SHP77 treated with DMSO at 0.1 percent for 48 hours (cell line): ENCODE measurements at regions not wholly inside any gene's neighbourhood (a gene's known extent, or its start where the extent isn't known, plus 50 kb on each side); places are given as distances from the start of the nearest gene placed in this dataset.
"Not testable (repeated sequence)": the region's sequence is repeated elsewhere in the genome, so short reads cannot be mapped to it uniquely, and the experiment has no call there.

Experiments
- DNase-seq: peaks from one replicate; lab custom pipeline; 2025; lab: John Stamatoyannopoulos, UW

GRCh38 chr13:80823472-80823871 is 482.5 kb upstream of the SPRY2 start:
- DNase-seq = no peak

- DNase-seq = no peak
These were observed 480.5 kb upstream of the SPRY2 start for GRCh38 chr13:80821466-80821865.

- no peak for DNase-seq
These were observed 477.1 kb upstream of the SPRY2 start for GRCh38 chr13:80817979-80818378.

- no peak for DNase-seq
These were observed 473.6 kb upstream of the SPRY2 start for GRCh38 chr13:80814541-80814940.

GRCh38 chr13:80810294-80810693 is 469.4 kb upstream of the SPRY2 start:
- DNase-seq = not testable (repeated sequence)

GRCh38 chr13:80802946-80803345 is 462.0 kb upstream of the SPRY2 start:
- no peak for DNase-seq

- no peak for DNase-seq
These were observed 457.7 kb upstream of the SPRY2 start for GRCh38 chr13:80798576-80799133.

GRCh38 chr13:80787604-80788003 is 446.7 kb upstream of the SPRY2 start:
- DNase-seq = no peak

GRCh38 chr13:80783926-80784565 is 443.1 kb upstream of the SPRY2 start:
- no peak for DNase-seq

- DNase-seq = no peak
These were observed 441.5 kb upstream of the SPRY2 start for GRCh38 chr13:80782441-80782840.

GRCh38 chr13:80778297-80778696 is 437.4 kb upstream of the SPRY2 start:
- no peak for DNase-seq

- no peak for DNase-seq
These were observed 416.8 kb upstream of the SPRY2 start for GRCh38 chr13:80757694-80758093.

- no peak for DNase-seq
These were observed 415.0 kb upstream of the SPRY2 start for GRCh38 chr13:80755910-80756309.

GRCh38 chr13:80754441-80754840 is 413.5 kb upstream of the SPRY2 start:
- DNase-seq = no peak

- DNase-seq = no peak
These were observed 412.9 kb upstream of the SPRY2 start for GRCh38 chr13:80753866-80754265.

GRCh38 chr13:80751854-80752253 is 410.9 kb upstream of the SPRY2 start:
- DNase-seq = no peak

GRCh38 chr13:80744147-80744914 is 403.4 kb upstream of the SPRY2 start:
- DNase-seq = no peak

GRCh38 chr13:80742033-80742432 is 401.1 kb upstream of the SPRY2 start:
- DNase-seq = no peak

GRCh38 chr13:80740071-80740470 is 399.1 kb upstream of the SPRY2 start:
- DNase-seq = no peak

- no peak for DNase-seq
These were observed 396.6 kb upstream of the SPRY2 start for GRCh38 chr13:80737513-80737912.

- no peak for DNase-seq
These were observed 386.5 kb upstream of the SPRY2 start for GRCh38 chr13:80727321-80727975.

GRCh38 chr13:80726868-80727267 is 385.9 kb upstream of the SPRY2 start:
- no peak for DNase-seq

- DNase-seq = no peak
These were observed 380.8 kb upstream of the SPRY2 start for GRCh38 chr13:80721689-80722088.
